Kidney (tissue), 13 donors: ENCODE measurements at regions not wholly inside any gene's neighbourhood (a gene's known extent, or its start where the extent isn't known, plus 50 kb on each side); places are given as distances from the start of the nearest gene placed in this dataset.
A peak's percentile ranks its signal among the peaks of the same experiment; 100 is the strongest.

Experiments used
- DNase-seq, 5 donors: peaks; one replicate each; pipeline ENCODE4 v3.0.0-alpha.2; 2013 to 2020
- FAIRE-seq: peaks from 2 replicates; lab custom pipeline; 2012; peaks lifted over from hg19 to GRCh38; lab: Jason Lieb, UNC
- H3K27ac ChIP-seq, 2 donors: one replicate each; pipeline ENCODE4 v1.7.0; 2013; ENCODE audit warnings: low read depth in 2 of 2, low read length in 2 of 2, inconsistent platforms in 1 of 2
- H3K27me3 ChIP-seq: one replicate; pipeline ENCODE4 v1.7.1; 2013; ENCODE audit warnings: low read length, inconsistent platforms; ENCODE audit not compliant: control insufficient read depth, insufficient read depth
- H3K36me3 ChIP-seq, 3 donors: one replicate each; pipeline versions ENCODE4 v1.7.0 to v1.7.1; 2013; ENCODE audit warnings: low read length in 3 of 3, control low read depth in 1 of 3, inconsistent platforms in 1 of 3; ENCODE audit not compliant: insufficient read depth in 3 of 3, control insufficient read depth in 2 of 3
- H3K4me1 ChIP-seq, 3 donors: one replicate each; pipeline versions ENCODE4 v1.7.0 to v1.7.1; 2013; ENCODE audit warnings: low read length in 3 of 3, inconsistent platforms in 1 of 3, low read depth in 1 of 3; ENCODE audit not compliant: control insufficient read depth in 2 of 3, insufficient read depth in 2 of 3
- H3K4me3 ChIP-seq, 3 donors: one replicate each; pipeline versions ENCODE4 v1.7.0 to v1.8.1; 2013; ENCODE audit warnings: low read length in 3 of 3, control low read depth in 1 of 3, inconsistent platforms in 1 of 3
- H3K9ac ChIP-seq, 3 donors: one replicate each; pipeline versions ENCODE4 v1.7.0 to v1.7.1; 2013; ENCODE audit warnings: low read length in 3 of 3, control low read depth in 1 of 3, inconsistent platforms in 1 of 3
- H3K9me3 ChIP-seq, 3 donors: one replicate each; pipeline versions ENCODE4 v1.7.0 to v1.7.1; 2013; ENCODE audit warnings: low read length in 3 of 3, control low read depth in 1 of 3, inconsistent platforms in 1 of 3; ENCODE audit not compliant: control insufficient read depth in 2 of 3, insufficient read depth in 1 of 3
- CTCF ChIP-seq: IDR thresholded peaks from 3 replicates; pipeline ENCODE4 v1.5.1; 2012; ENCODE audit warnings: mild to moderate bottlenecking, moderate library complexity, borderline replicate concordance; ENCODE audit not compliant: insufficient read depth; ENCODE audit errors: extremely low read depth
- intact Hi-C: fragments of 100-400 bp; cut with DNase I; formaldehyde crosslinking; loops from one replicate; pipeline ENCODE4 v1.11.1; 2022
- donor health status: control.
- donor health status: control.
- donor health status: control.
- donor health status: control.
- donor health status: control.
- donor health status: DM: yes; HTN: yes; CAD: no.
- donor health status: Normal renal cell carcinoma (clear cell type).

DNA sequence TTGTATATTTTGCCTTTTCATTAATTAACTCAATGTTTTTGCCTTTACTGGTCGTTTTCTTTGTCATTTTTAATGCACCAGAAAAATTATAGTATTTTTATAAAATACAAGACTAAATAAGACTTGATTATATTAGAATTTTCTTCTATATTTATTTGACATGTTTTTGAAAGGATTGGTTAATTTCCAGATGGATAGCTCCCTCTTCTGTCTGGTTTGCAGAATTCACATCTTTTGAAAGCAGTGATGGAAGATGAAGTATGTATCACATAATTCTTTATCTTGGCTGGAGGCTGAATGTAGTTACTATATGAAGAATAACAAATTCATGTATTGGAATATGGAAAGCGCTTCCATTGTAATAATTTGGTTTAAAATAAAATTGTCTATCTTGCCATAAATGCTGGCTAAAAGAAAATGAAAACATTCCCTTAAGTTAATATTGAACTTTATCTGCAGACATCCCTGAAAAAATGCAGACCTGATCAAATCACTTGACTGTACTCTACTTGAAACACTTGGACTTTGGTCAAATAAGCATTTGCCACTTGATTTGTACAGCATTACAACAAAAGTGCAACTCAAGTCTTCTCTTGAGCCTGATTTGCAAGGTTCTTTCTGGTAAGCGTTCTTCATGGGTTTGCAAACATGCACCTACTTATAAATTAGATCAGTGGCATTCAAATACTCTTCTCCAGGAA lies 86.3 kb upstream of the EFEMP1 start:
- H3K4me1 ChIP-seq, result peaks cover 2 to 5% (median 4%) of the 10 kb centered on the region in 3 donors
- no peaks in the 10 kb centered on the region for H3K27me3 ChIP-seq
- H3K9me3 ChIP-seq, result no peaks in the 10 kb centered on the region
- no peak overlapping the region for H3K9ac ChIP-seq
- TF ChIP-seq CTCF, result peak; percentile 49
- FAIRE-seq, result peak; percentile 94
- H3K4me3 ChIP-seq, result peak overlapping the region in 1 of 3 donors; percentile 22
- intact Hi-C loops, result loop anchor here (10.0 kb wide), 1 partner anchor 285 kb away; no protein-coding TSS in a partner anchor
- H3K27ac ChIP-seq, result no peak overlapping the region
- H3K36me3 ChIP-seq, result no peaks in the 10 kb centered on the region
- peak in 2 of 5 donors; percentile 68 to 71 for DNase-seq

GRCh38 chr2:56011624-56012023 lies 88.0 kb upstream of the EFEMP1 start:
- H3K27me3 ChIP-seq, result no peaks in the 10 kb centered on the region
- FAIRE-seq, result no peak
- H3K9me3 ChIP-seq, result no peaks in the 10 kb centered on the region
- no peak overlapping the region for H3K27ac ChIP-seq
- DNase-seq, result no peak
- H3K4me1 ChIP-seq, result peaks cover 2 to 5% (median 4%) of the 10 kb centered on the region in 3 donors
- H3K36me3 ChIP-seq, result no peaks in the 10 kb centered on the region
- intact Hi-C loops, result loop anchor here (10.0 kb wide), 1 partner anchor 287 kb away; no protein-coding TSS in a partner anchor
- H3K4me3 ChIP-seq, result no peak overlapping the region
- TF ChIP-seq CTCF, result no peak
- no peak overlapping the region for H3K9ac ChIP-seq

GRCh38 chr2:56012221-56012765 lies 88.7 kb upstream of the EFEMP1 start:
- TF ChIP-seq CTCF, result no peak
- FAIRE-seq, result no peak
- no peaks in the 10 kb centered on the region for H3K36me3 ChIP-seq
- H3K9ac ChIP-seq, result no peak overlapping the region
- H3K9me3 ChIP-seq, result no peaks in the 10 kb centered on the region
- no peak overlapping the region for H3K4me3 ChIP-seq
- H3K27me3 ChIP-seq, result no peaks in the 10 kb centered on the region
- intact Hi-C loops, result loop anchor here (10.0 kb wide), 1 partner anchor 287 kb away; no protein-coding TSS in a partner anchor
- DNase-seq, result no peak
- no peak overlapping the region for H3K27ac ChIP-seq
- H3K4me1 ChIP-seq, result peaks cover 2 to 5% (median 4%) of the 10 kb centered on the region in 3 donors
